ENCODE measurements at regions not wholly inside any gene's neighbourhood (a gene's known extent, or its start where the extent isn't known, plus 50 kb on each side); places are given as distances from the start of the nearest gene placed in this dataset.
"Not testable (repeated sequence)": the region's sequence is repeated elsewhere in the genome, so short reads cannot be mapped to it uniquely, and the experiment has no call there.

GRCh38 chrY:8922576-8922975 lies 414.7 kb upstream of the TSPY4 start:
- DNase-seq: not testable (repeated sequence)

Measured in NCI-H2171 (cell line).